HPDE6-E6E7 (cell line): ENCODE measurements at regions not wholly inside any gene's neighbourhood (a gene's known extent, or its start where the extent isn't known, plus 50 kb on each side); places are given as distances from the start of the nearest gene placed in this dataset.
A peak's percentile ranks its signal among the peaks of the same experiment; 100 is the strongest.
"Not testable (repeated sequence)": the region's sequence is repeated elsewhere in the genome, so short reads cannot be mapped to it uniquely, and the experiment has no call there.

Experiments used
- DNase-seq: peaks from one replicate; pipeline ENCODE4 v3.0.0; 2011; ENCODE audit warnings: missing footprints; ENCODE audit errors: extremely low spot score

DNA sequence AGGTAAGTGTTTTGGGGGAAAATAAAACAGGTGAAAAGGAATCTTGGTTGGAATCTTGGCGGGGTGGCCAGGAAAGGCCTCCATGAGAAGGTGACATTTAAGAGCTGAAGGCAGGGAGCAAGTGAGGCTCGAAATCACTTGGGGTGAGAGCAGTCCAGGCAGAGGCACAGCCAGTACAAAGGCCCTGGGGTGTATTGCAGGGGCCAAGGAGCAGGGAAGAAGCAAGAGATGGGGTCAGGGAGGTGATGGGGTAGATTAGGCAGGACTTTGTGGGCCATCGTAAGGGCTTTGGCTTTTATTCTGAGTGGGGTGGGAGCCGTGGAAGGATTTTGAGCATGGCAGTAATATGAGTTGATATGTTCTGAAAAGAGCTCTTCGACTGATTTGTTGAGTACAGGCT, 551.1 kb downstream of the MN1 start:
- no peak for DNase-seq

GRCh38 chr22:27250886-27251285, 550.7 kb downstream of the MN1 start:
- DNase-seq: no peak

DNA sequence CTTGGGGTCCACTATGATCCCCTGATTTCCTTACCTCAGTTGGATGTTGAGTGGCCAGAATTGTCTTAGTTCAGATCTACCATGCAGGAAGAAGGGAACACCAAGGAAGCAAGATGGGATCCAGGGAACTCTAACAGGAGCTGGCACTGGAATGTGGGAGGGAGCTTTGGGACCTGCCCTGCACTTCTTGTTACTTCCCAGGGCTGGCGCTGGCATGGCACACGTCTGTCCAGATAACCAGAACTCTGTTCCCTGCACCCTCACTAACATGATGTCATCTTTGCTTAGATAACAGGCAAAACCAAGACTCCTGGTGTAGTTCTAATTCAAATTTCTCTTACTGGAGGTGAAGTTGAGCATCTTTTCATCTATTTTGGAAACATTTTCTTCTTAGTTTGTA, 550.0 kb downstream of the MN1 start:
- DNase-seq: no peak

DNA sequence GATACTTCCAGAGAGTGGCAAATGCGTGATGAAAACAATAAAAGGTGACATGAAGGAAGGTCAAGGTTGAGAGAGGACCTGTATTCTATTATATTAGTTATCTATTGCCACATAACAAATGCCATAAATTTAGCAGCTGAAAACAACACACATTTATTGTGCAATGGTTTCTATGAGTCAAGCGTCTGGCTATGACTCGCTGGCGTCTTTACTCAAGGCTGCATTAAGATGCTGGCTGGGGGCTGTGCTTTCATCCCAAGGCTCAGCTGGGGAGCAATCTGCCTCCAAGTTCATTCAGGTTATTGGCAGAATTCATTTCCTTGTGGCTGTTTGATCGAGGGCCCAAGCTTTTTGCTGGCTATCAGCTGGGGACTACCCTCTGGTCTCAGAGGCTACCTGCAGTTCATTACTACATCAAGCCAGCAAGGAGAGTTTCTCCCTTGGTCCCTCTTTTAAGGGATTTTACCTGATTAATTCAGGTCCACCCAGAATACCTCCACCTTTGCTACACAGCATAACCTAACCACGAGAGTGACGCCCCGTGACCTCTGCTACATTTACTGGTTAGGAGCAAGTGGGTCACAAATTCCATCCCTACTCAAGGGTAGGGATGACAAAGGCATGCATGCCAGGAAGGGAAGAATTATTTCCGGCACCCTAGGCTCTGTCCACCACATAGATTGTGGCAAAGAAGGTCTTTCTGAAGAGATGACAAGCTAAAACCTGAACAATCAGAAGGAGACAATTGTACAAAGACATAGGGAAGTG, 549.1 kb downstream of the MN1 start:
- DNase-seq: peak; percentile 26

DNA sequence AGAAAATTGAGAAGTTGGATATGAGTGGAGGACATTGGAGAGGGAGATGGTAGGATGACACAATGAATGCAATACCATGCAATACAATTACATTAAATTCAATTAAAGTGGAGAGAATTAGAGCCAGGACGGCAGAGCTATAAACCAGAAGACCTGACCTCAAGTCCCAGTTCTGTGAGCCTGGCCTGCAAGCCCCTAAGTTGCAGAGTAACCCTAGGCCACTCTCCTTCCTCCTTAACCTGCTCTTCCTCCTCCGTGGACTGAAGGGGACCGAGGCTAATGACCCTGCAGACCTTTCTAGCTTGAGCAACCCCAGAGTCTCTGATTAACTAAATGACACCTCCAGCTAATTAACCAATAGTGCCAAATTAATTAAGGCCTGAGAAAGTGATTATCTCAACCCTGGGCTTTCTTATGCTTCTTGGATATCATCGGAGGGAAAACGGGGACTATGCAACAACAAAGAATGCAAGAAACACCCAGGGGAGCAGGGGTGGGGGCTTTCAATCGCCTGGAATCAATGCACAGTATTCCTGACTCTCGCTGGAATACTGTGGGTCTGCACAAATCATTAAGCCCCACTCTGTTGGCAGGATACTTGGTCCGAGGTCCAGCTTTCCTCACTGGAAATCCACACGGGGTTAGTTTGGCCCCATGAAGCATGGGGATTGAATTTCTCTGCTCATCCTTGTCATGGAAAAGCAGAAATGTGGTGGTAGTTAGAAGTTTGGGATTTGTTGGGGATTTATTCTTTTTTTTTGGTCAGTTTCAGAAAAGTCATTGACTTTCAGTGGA, 548.3 kb downstream of the MN1 start:
- no peak for DNase-seq

GRCh38 chr22:27254063-27254462, 547.5 kb downstream of the MN1 start:
- DNase-seq: not testable (repeated sequence)

GRCh38 chr22:27255580-27255979, 546.0 kb downstream of the MN1 start:
- DNase-seq: no peak

DNA sequence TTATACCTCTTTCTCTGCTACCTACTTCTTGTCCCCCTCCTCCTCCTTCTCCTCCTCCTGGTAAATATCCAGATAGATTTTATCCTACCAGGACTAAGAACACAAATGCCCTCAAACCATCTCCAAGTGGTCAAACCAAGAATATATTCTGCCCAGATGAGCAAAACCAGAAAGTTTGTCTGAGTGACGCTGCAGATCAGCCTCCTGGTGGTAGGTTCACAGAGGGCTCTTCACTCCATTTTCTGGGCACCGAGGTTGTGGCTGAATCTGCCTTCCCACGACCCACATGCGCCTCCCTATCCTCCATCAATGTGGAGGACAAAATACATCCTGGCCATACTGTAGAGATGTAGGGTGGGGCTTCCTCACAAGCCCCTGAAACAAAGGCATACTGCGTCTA, 543.6 kb downstream of the MN1 start:
- DNase-seq: no peak

GRCh38 chr22:27258616-27259172, 542.9 kb downstream of the MN1 start:
- no peak for DNase-seq

- no peak for DNase-seq
Observed at GRCh38 chr22:27259433-27259832, 542.1 kb downstream of the MN1 start.

- DNase-seq: no peak
Observed at GRCh38 chr22:27260087-27260698, 541.4 kb downstream of the MN1 start.

DNA sequence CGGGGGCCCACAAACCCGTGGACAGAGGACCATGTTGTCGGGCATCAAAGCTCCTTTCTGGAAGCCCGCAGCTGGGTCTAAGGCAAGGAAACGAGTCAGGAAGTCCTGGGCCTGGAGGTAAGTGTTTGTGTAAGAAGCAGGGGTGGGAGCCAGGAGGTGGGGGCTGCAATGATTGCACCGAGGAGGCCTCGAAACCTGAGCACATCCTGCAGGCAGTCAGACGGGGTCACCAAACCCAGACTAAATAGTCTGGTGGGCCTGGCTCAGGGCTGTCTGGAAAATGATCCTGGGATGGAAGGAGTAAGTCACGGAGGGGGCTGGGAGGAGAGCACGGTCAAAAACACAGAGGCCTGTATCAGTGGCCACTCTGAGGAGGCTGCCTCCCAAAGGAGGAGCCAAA, 539.2 kb downstream of the MN1 start:
- no peak for DNase-seq

GRCh38 chr22:27264184-27264583, 537.4 kb downstream of the MN1 start:
- no peak for DNase-seq

DNA sequence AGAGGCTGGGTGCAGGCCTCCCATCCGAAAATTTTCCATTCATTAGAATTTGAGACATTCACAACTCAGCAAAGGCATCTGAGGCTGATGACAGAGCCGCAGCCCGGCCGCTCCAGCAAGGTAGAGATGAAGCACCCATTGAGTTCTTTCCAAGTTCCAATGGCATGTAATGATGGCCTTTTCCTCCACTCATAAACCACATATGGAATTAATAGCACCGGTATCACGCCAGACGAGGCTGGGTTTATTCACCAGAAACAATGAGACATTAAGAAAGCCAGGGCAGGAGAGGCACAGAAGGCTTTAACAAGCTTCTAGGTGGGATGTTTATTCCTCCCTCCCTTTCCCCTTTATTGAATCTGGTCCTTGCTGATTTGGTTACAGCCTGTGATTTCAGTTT, 534.4 kb downstream of the MN1 start:
- DNase-seq: no peak

DNA sequence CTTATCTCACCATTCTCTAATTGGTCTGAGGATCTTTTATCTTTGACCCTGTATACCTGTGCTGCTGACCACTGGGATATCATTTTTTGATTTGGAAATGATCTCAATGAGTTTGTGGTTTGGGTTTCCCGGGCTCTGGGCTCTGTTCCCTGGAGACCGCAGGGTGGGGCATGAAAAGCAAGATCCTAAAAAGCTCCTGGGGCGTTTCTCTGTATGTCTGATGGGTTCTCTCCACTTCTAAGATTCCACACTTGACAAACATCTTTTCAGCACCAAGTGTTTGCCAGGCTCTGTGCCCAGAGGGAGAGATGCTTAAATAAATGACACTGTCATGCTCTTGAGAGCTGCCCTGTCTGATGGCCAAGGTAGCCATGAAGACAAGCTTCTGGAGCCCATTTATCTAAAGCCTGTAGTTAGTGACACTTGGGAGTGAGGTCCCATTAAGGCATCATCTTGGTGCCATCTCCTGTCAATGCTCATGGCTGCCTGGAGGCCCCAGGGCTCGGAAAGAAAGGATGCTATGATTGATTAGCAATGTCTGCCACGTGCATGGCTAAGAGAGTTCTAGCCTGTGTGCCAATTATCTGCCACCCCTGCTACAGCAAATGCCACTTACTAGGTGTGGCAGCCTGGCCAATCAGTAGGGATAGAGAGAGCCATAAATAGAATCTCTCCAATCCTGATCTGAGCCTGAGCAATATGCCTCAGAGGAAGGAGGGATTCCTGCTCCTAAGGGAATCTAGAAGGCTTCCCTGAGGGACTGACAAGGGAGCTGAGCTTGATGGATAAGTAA, 531.6 kb downstream of the MN1 start:
- no peak for DNase-seq

GRCh38 chr22:27270818-27271510, 530.6 kb downstream of the MN1 start:
- no peak for DNase-seq

DNA sequence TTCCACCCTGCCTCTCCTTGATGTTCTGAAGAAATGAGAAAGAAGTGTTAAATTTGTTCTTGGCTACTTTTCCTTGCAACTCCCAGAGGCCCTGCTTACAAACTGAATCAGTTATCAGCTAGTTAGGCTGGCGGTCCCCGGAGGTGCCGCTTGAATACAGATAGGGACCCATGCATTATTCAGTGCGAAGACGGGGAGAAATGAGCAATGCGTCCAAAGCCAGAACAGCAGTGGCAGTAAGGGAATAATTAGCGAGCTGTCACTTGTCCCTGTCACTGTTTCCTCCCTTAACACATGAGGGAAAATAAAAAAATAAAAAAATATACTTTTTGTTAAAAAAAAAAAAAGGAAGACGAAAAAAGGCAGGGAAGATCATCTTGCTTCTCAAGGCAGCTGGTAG, 528.1 kb downstream of the MN1 start:
- DNase-seq: no peak

- no peak for DNase-seq
Observed at GRCh38 chr22:27273853-27274252, 527.7 kb downstream of the MN1 start.

DNA sequence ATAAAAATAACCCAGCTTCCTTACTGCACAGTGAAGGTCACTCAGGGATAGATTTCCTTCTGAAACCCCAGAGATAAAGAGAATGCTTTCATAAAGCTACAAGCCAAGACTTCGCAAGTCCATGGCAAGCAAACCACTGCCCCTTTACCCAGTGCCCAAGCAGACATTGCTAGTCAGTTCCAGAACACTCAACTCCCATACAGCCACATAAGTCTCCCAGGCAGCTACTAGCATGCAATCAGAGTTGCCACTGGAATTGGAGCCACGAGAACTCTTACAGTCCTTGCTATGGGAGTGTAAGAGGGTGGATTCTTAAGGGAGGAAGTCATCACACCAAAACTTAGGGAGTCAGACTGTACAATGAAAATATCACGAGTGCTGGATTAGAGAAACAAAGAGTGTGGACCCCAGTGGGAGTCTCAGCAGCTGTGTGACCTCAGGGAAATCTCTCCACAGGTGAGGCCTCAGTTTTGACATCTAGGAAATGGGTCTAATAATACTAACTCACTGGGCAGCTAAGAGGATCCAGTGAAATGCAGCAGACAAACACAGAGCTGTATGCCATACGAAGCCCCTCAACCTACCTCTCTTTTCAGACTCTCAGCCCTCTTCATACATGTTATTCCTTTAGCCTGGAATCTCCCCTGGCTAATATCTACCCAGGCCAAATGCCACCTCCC, 526.6 kb downstream of the MN1 start:
- DNase-seq: no peak

DNA sequence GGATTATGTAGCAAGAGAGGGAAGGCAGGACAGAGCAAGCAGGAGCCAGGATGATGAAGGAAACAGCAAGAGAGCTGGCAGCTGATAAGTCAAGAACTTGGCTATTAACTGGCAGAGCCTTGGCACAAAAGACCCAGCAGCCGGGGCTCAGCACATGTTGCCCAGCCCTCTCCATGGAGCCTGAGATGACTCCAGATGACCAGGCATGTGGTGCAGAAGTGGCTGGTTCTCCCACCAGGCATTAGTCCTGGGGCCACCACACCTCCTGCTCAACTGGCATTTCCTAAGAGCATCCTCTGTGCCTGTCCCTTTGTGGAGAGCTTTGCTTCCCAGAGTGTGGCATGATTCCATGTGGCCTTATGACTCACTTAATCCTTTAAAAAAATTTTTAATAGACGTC, 522.6 kb downstream of the MN1 start:
- no peak for DNase-seq

DNA sequence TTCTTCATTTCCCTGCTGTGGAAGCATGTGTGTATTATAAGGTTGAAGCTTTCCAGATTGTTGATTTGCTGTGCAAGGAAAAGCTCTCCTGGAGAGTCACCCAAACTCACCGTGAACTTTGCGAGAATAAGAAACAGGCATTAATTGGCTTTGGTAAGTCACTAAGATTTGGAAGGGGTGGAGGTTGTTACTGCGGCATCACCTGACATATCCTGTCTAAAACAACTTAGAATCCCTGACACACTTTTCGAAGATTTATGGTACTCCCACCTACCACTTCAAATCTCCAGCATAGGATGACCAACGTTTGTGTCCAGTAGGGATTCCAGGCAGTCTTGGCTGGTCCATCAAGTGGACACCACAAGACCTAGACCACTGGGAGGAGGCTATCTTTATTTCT, 518.3 kb downstream of the MN1 start:
- DNase-seq: no peak
